ENCODE measurements at regions not wholly inside any gene's neighbourhood (a gene's known extent, or its start where the extent isn't known, plus 50 kb on each side); places are given as distances from the start of the nearest gene placed in this dataset.

DNA sequence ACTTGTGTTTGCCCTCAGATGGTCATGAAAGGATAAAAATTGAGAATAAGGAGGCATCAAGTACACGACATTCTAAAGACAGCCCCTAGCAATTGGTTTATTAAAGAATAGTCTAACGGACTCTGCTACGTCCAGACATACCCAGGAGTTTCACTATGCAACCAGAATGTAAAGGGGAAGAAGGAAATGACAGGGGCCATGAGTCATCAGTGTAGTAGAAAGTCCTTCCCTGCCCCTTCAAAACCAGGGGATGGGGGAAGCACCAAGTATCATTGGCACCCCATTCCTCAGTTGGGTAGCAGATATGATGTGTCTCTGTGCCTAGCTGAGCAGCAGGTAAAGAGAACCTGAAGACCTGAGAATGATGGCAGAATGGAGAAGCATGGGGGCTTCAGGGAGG is 367.4 kb downstream of the IL20RB start:
- TF ChIP-seq ZNF274 (CRISPR knock-in tag; IDR thresholded peaks at IDR 0.05) (no peak), EZH2 (conservative IDR thresholded peaks at IDR 0.05; ENCODE audit: low read depth, low read length) (no peak), SIN3A (IDR thresholded peaks at IDR 0.05; ENCODE audit: borderline replicate concordance, low read depth, low read length) (no peak), ZNF556 (CRISPR knock-in tag; IDR thresholded peaks at IDR 0.05; ENCODE audit: borderline replicate concordance) (no peak), PAWR (CRISPR knock-in tag; IDR thresholded peaks at IDR 0.05; ENCODE audit: borderline replicate concordance) (no peak), KLF6 (CRISPR knock-in tag; IDR thresholded peaks at IDR 0.05) (no peak), MTA1 (CRISPR knock-in tag; IDR thresholded peaks at IDR 0.05; ENCODE audit: borderline replicate concordance) (no peak), FIP1L1 (IDR thresholded peaks at IDR 0.05; ENCODE audit: borderline replicate concordance, insufficient read depth, low read depth, low read length) (no peak), SMC3 (IDR thresholded peaks at IDR 0.05; ENCODE audit: low read length) (no peak)
- TF ChIP-seq, protein P1, sequence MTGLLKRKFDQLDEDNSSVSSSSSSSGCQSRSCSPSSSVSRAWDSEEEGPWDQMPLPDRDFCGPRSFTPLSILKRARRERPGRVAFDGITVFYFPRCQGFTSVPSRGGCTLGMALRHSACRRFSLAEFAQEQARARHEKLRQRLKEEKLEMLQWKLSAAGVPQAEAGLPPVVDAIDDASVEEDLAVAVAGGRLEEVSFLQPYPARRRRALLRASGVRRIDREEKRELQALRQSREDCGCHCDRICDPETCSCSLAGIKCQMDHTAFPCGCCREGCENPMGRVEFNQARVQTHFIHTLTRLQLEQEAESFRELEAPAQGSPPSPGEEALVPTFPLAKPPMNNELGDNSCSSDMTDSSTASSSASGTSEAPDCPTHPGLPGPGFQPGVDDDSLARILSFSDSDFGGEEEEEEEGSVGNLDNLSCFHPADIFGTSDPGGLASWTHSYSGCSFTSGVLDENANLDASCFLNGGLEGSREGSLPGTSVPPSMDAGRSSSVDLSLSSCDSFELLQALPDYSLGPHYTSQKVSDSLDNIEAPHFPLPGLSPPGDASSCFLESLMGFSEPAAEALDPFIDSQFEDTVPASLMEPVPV (CRISPR knock-in tag; IDR thresholded peaks at IDR 0.05) = no peak
- TF ChIP-seq, protein P2, sequence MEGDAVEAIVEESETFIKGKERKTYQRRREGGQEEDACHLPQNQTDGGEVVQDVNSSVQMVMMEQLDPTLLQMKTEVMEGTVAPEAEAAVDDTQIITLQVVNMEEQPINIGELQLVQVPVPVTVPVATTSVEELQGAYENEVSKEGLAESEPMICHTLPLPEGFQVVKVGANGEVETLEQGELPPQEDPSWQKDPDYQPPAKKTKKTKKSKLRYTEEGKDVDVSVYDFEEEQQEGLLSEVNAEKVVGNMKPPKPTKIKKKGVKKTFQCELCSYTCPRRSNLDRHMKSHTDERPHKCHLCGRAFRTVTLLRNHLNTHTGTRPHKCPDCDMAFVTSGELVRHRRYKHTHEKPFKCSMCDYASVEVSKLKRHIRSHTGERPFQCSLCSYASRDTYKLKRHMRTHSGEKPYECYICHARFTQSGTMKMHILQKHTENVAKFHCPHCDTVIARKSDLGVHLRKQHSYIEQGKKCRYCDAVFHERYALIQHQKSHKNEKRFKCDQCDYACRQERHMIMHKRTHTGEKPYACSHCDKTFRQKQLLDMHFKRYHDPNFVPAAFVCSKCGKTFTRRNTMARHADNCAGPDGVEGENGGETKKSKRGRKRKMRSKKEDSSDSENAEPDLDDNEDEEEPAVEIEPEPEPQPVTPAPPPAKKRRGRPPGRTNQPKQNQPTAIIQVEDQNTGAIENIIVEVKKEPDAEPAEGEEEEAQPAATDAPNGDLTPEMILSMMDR (CRISPR knock-in tag; IDR thresholded peaks at IDR 0.05) = no peak
- TF ChIP-seq, protein P3, sequence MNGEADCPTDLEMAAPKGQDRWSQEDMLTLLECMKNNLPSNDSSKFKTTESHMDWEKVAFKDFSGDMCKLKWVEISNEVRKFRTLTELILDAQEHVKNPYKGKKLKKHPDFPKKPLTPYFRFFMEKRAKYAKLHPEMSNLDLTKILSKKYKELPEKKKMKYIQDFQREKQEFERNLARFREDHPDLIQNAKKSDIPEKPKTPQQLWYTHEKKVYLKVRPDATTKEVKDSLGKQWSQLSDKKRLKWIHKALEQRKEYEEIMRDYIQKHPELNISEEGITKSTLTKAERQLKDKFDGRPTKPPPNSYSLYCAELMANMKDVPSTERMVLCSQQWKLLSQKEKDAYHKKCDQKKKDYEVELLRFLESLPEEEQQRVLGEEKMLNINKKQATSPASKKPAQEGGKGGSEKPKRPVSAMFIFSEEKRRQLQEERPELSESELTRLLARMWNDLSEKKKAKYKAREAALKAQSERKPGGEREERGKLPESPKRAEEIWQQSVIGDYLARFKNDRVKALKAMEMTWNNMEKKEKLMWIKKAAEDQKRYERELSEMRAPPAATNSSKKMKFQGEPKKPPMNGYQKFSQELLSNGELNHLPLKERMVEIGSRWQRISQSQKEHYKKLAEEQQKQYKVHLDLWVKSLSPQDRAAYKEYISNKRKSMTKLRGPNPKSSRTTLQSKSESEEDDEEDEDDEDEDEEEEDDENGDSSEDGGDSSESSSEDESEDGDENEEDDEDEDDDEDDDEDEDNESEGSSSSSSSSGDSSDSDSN (CRISPR knock-in tag; IDR thresholded peaks at IDR 0.05) = no peak
- TF ChIP-seq, protein P4, sequence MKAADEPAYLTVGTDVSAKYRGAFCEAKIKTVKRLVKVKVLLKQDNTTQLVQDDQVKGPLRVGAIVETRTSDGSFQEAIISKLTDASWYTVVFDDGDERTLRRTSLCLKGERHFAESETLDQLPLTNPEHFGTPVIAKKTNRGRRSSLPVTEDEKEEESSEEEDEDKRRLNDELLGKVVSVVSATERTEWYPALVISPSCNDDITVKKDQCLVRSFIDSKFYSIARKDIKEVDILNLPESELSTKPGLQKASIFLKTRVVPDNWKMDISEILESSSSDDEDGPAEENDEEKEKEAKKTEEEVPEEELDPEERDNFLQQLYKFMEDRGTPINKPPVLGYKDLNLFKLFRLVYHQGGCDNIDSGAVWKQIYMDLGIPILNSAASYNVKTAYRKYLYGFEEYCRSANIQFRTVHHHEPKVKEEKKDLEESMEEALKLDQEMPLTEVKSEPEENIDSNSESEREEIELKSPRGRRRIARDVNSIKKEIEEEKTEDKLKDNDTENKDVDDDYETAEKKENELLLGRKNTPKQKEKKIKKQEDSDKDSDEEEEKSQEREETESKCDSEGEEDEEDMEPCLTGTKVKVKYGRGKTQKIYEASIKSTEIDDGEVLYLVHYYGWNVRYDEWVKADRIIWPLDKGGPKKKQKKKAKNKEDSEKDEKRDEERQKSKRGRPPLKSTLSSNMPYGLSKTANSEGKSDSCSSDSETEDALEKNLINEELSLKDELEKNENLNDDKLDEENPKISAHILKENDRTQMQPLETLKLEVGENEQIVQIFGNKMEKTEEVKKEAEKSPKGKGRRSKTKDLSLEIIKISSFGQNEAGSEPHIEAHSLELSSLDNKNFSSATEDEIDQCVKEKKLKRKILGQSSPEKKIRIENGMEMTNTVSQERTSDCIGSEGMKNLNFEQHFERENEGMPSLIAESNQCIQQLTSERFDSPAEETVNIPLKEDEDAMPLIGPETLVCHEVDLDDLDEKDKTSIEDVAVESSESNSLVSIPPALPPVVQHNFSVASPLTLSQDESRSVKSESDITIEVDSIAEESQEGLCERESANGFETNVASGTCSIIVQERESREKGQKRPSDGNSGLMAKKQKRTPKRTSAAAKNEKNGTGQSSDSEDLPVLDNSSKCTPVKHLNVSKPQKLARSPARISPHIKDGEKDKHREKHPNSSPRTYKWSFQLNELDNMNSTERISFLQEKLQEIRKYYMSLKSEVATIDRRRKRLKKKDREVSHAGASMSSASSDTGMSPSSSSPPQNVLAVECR (CRISPR knock-in tag; IDR thresholded peaks at IDR 0.05; ENCODE audit: borderline replicate concordance) = no peak

Measured in HepG2 (cell line).